OCI-LY1 (cell line): ENCODE measurements at regions not wholly inside any gene's neighbourhood (a gene's known extent, or its start where the extent isn't known, plus 50 kb on each side); places are given as distances from the start of the nearest gene placed in this dataset.

Experiments used
- EZH2 ChIP-seq: fragments of 200-600 bp; sonication (generic), shearing (Covaris generic); IDR thresholded peaks from 2 replicates; pipeline ENCODE4 v1.8.0; 2017; ENCODE audit warnings: borderline replicate concordance, mixed run types, mild to moderate bottlenecking, antibody characterized with exemption, low read length, moderate library complexity, mixed read lengths
- TF ChIP-seq, protein P1 (sequence below): fragments of 200-600 bp; sonication (generic), shearing (Covaris generic); IDR thresholded peaks from 2 replicates; pipeline ENCODE4 v1.5.1; 2017; ENCODE audit warnings: mild to moderate bottlenecking, antibody characterized with exemption, low read length, moderate library complexity, mixed read lengths

DNA sequence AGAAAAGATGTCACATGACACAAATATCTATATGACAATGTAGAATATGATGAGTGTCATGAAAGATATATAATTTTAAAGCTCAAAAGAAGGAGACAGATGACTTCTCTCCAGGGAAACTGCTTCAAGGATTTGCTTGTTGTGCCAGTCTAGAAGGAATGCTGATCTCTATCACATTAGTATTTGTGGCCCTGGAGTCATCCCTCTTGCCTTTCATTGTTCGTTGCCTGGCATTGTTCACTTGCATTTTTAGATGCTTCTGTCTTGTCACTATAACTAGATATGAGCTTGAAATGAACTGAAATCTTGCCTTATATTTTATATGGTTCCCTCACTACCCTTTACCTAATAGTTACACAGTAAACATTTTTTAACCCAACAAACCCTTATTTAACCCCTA lies 207.5 kb downstream of the ZNF608 start:
- TF ChIP-seq, protein P1, sequence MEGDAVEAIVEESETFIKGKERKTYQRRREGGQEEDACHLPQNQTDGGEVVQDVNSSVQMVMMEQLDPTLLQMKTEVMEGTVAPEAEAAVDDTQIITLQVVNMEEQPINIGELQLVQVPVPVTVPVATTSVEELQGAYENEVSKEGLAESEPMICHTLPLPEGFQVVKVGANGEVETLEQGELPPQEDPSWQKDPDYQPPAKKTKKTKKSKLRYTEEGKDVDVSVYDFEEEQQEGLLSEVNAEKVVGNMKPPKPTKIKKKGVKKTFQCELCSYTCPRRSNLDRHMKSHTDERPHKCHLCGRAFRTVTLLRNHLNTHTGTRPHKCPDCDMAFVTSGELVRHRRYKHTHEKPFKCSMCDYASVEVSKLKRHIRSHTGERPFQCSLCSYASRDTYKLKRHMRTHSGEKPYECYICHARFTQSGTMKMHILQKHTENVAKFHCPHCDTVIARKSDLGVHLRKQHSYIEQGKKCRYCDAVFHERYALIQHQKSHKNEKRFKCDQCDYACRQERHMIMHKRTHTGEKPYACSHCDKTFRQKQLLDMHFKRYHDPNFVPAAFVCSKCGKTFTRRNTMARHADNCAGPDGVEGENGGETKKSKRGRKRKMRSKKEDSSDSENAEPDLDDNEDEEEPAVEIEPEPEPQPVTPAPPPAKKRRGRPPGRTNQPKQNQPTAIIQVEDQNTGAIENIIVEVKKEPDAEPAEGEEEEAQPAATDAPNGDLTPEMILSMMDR = no peak
- no peak for TF ChIP-seq EZH2
